ENCODE measurements at regions not wholly inside any gene's neighbourhood (a gene's known extent, or its start where the extent isn't known, plus 50 kb on each side); places are given as distances from the start of the nearest gene placed in this dataset.
"Not testable (repeated sequence)": the region's sequence is repeated elsewhere in the genome, so short reads cannot be mapped to it uniquely, and the experiment has no call there.

DNA sequence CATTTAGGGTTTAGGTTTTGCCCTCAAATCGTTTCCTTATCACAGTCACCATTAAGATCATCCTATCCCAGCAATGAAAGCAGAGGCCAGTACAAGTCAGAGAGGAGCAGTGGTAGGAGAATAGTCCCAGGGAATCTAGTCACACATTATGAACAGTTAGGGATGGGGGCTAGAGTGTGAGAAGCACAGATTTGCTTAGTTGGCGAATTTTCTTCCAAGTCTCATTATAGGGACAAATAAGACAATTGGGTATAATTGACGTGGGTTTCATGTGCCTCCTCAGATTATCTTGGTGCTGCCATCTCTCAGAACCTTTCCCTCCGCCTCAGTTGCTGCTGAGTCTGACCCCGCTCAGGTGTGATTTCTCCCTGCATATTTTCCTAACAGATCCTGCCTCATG, 407.1 kb downstream of the SQOR start:
- H3K27me3 ChIP-seq (replicated peaks; ENCODE audit: control insufficient read depth, insufficient read depth, low read length) = no peaks in the 10 kb centered on the region
- no peaks in the 10 kb centered on the region for H3K9me3 ChIP-seq (ENCODE audit: control insufficient read depth, low read length)
- H3K4me1 ChIP-seq (ENCODE audit: control insufficient read depth, insufficient read depth, low read length) = no peaks in the 10 kb centered on the region
- no peak overlapping the region for H3K4me3 ChIP-seq (ENCODE audit: low read length)
- H3K36me3 ChIP-seq (ENCODE audit: control insufficient read depth, insufficient read depth, low read length, severe bottlenecking) = no peaks in the 10 kb centered on the region
- H3K9ac ChIP-seq (ENCODE audit: low read length) = no peak overlapping the region
- no peak for DNase-seq (ENCODE audit: low read depth)

DNA sequence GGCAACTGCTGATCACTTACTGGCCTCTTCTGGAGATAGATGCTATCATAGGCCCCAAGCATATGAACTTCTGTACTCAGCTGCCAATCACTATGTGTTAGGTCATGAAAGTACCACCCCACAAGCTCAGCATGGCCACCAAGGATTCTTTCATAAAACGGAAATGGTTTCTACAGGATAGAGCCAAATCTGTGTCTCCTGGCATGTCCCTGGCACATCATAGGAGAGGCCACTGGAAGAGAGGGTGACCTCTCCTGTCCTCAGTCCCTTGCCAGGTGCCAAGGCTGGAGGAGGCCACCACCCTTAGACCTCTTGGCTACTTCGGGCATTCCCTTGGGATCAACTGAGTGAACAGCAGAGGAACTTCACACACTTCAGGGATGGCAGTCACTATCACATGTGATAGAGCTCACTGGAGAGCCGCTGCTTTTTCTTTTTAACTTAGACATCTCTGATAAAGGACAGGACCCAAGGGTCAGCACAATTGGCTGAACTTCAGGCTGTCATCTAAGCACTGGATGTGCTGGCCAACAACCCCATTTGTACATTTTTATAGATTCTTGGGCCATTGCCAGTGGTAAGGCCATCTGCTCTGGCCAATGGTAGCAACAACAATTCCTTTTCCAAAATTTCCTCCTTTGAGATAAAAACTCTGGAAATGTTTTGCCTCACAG, 425.2 kb downstream of the SQOR start:
- no peak overlapping the region for H3K9ac ChIP-seq (ENCODE audit: low read length)
- no peaks in the 10 kb centered on the region for H3K4me1 ChIP-seq (ENCODE audit: control insufficient read depth, insufficient read depth, low read length)
- no peaks in the 10 kb centered on the region for H3K36me3 ChIP-seq (ENCODE audit: control insufficient read depth, insufficient read depth, low read length, severe bottlenecking)
- no peak overlapping the region for H3K4me3 ChIP-seq (ENCODE audit: low read length)
- no peak for DNase-seq (ENCODE audit: low read depth)
- H3K9me3 ChIP-seq (ENCODE audit: control insufficient read depth, low read length) = no peaks in the 10 kb centered on the region
- no peaks in the 10 kb centered on the region for H3K27me3 ChIP-seq (replicated peaks; ENCODE audit: control insufficient read depth, insufficient read depth, low read length)

GRCh38 chr15:46061002-46061401, 426.2 kb downstream of the SQOR start:
- no peaks in the 10 kb centered on the region for H3K36me3 ChIP-seq (ENCODE audit: control insufficient read depth, insufficient read depth, low read length, severe bottlenecking)
- no peak overlapping the region for H3K9ac ChIP-seq (ENCODE audit: low read length)
- no peaks in the 10 kb centered on the region for H3K27me3 ChIP-seq (replicated peaks; ENCODE audit: control insufficient read depth, insufficient read depth, low read length)
- H3K9me3 ChIP-seq (ENCODE audit: control insufficient read depth, low read length) = no peaks in the 10 kb centered on the region
- H3K4me3 ChIP-seq (ENCODE audit: low read length) = no peak overlapping the region
- no peak for DNase-seq (ENCODE audit: low read depth)
- H3K4me1 ChIP-seq (ENCODE audit: control insufficient read depth, insufficient read depth, low read length) = no peaks in the 10 kb centered on the region

DNA sequence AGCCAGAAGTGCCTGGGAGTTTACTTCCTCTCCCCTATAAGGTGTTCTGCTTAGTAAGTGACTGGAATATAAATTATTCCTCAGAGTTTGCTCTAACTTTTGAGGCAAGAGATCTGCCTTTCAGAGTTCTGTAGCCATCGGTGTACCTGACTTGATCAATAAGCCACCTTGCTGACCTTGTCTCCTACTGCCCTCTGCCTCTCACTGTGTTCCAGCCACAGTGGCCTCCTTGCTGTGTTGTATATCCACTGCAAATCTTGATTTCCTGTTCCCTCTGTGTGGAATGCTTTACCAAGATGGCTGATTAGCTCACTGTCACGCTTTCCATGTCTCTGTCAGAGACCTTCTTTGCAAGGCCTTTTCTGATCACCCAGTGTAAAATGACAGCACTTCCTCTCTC, 442.4 kb downstream of the SQOR start:
- Histone ChIP-seq H3K9ac (ENCODE audit: low read length) (no peak overlapping the region), H3K36me3 (ENCODE audit: control insufficient read depth, insufficient read depth, low read length, severe bottlenecking) (no peaks in the 10 kb centered on the region), H3K27me3 (replicated peaks; ENCODE audit: control insufficient read depth, insufficient read depth, low read length) (no peaks in the 10 kb centered on the region), H3K4me1 (ENCODE audit: control insufficient read depth, insufficient read depth, low read length) (no peaks in the 10 kb centered on the region), H3K9me3 (ENCODE audit: control insufficient read depth, low read length) (no peaks in the 10 kb centered on the region), H3K4me3 (ENCODE audit: low read length) (no peak overlapping the region)
- DNase-seq (ENCODE audit: low read depth) = no peak

GRCh38 chr15:46079046-46079445, 444.2 kb downstream of the SQOR start:
- no peaks in the 10 kb centered on the region for H3K27me3 ChIP-seq (replicated peaks; ENCODE audit: control insufficient read depth, insufficient read depth, low read length)
- H3K9ac ChIP-seq (ENCODE audit: low read length) = no peak overlapping the region
- no peaks in the 10 kb centered on the region for H3K4me1 ChIP-seq (ENCODE audit: control insufficient read depth, insufficient read depth, low read length)
- no peak for DNase-seq (ENCODE audit: low read depth)
- H3K9me3 ChIP-seq (ENCODE audit: control insufficient read depth, low read length) = no peaks in the 10 kb centered on the region
- H3K4me3 ChIP-seq (ENCODE audit: low read length) = no peak overlapping the region
- H3K36me3 ChIP-seq (ENCODE audit: control insufficient read depth, insufficient read depth, low read length, severe bottlenecking) = no peaks in the 10 kb centered on the region

DNA sequence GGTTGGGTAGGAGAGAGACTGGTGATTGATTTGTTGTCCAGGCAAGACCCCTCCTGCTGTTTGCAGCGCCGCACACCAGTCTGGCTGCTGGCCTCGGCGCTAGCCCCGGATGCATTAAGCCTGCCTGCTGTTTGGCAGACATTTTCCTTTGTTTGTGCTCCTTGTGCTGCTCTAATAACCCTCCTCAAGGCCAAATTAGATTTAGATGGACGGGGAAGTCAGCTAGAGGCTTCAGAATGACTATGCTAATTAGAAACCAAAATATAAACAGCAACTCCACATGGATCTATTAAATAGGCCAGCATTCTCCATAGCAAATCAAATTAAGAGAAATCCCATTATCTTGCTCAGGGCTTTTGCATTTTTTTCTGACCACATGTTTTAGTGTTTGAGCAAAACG, 445.2 kb downstream of the SQOR start:
- H3K27me3 ChIP-seq (replicated peaks; ENCODE audit: control insufficient read depth, insufficient read depth, low read length) = no peaks in the 10 kb centered on the region
- H3K36me3 ChIP-seq (ENCODE audit: control insufficient read depth, insufficient read depth, low read length, severe bottlenecking) = no peaks in the 10 kb centered on the region
- H3K9ac ChIP-seq (ENCODE audit: low read length) = no peak overlapping the region
- H3K4me1 ChIP-seq (ENCODE audit: control insufficient read depth, insufficient read depth, low read length) = no peaks in the 10 kb centered on the region
- no peaks in the 10 kb centered on the region for H3K9me3 ChIP-seq (ENCODE audit: control insufficient read depth, low read length)
- H3K4me3 ChIP-seq (ENCODE audit: low read length) = no peak overlapping the region
- DNase-seq (ENCODE audit: low read depth) = no peak

- Histone ChIP-seq H3K27me3 (replicated peaks; ENCODE audit: control insufficient read depth, insufficient read depth, low read length) (no peaks in the 10 kb centered on the region), H3K9me3 (ENCODE audit: control insufficient read depth, low read length) (peaks cover 3% of the 10 kb centered on the region), H3K4me1 (ENCODE audit: control insufficient read depth, insufficient read depth, low read length) (no peaks in the 10 kb centered on the region), H3K9ac (ENCODE audit: low read length) (no peak overlapping the region), H3K4me3 (ENCODE audit: low read length) (no peak overlapping the region), H3K36me3 (ENCODE audit: control insufficient read depth, insufficient read depth, low read length, severe bottlenecking) (no peaks in the 10 kb centered on the region)
- no peak for DNase-seq (ENCODE audit: low read depth)
Measured at GRCh38 chr15:46088486-46089445, 453.9 kb downstream of the SQOR start.

DNA sequence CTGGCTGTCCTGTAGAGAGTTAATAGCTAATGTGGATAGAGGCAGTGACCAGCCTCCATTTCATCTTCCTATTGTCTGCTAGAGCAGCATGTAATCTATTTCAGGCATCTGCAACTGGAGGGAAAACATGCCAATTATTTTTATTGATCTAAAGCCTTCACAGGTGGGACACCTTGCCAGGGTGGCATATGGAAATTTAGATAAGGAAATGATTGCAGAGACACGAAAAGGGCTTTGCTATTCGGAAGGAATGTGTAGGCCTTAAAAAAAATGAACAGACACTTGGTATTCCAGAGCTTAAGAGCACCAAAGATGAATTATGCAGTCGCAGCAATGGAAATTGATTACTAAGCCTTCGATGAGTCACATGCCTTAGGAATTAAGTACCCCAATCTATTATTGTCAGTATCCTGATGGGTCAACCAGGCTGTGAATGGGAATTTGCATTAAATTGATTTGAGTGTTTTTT, 454.7 kb downstream of the SQOR start:
- Histone ChIP-seq H3K27me3 (replicated peaks; ENCODE audit: control insufficient read depth, insufficient read depth, low read length) (no peaks in the 10 kb centered on the region), H3K9ac (ENCODE audit: low read length) (no peak overlapping the region), H3K36me3 (ENCODE audit: control insufficient read depth, insufficient read depth, low read length, severe bottlenecking) (no peaks in the 10 kb centered on the region), H3K9me3 (ENCODE audit: control insufficient read depth, low read length) (peaks cover 3% of the 10 kb centered on the region), H3K4me1 (ENCODE audit: control insufficient read depth, insufficient read depth, low read length) (no peaks in the 10 kb centered on the region), H3K4me3 (ENCODE audit: low read length) (no peak overlapping the region)
- DNase-seq (ENCODE audit: low read depth) = no peak

- H3K27me3 ChIP-seq (replicated peaks; ENCODE audit: control insufficient read depth, insufficient read depth, low read length) = no peaks in the 10 kb centered on the region
- DNase-seq (ENCODE audit: low read depth) = peak; percentile 45
- no peaks in the 10 kb centered on the region for H3K36me3 ChIP-seq (ENCODE audit: control insufficient read depth, insufficient read depth, low read length, severe bottlenecking)
- no peaks in the 10 kb centered on the region for H3K4me1 ChIP-seq (ENCODE audit: control insufficient read depth, insufficient read depth, low read length)
- no peak overlapping the region for H3K9ac ChIP-seq (ENCODE audit: low read length)
- peaks cover 3% of the 10 kb centered on the region for H3K9me3 ChIP-seq (ENCODE audit: control insufficient read depth, low read length)
- H3K4me3 ChIP-seq (ENCODE audit: low read length) = no peak overlapping the region
Measured at GRCh38 chr15:46091860-46092450, 457.1 kb downstream of the SQOR start.

- H3K4me1 ChIP-seq (ENCODE audit: control insufficient read depth, insufficient read depth, low read length); H3K9me3 ChIP-seq (ENCODE audit: control insufficient read depth, low read length); H3K27me3 ChIP-seq (replicated peaks; ENCODE audit: control insufficient read depth, insufficient read depth, low read length); H3K36me3 ChIP-seq (ENCODE audit: control insufficient read depth, insufficient read depth, low read length, severe bottlenecking); H3K9ac ChIP-seq (ENCODE audit: low read length); H3K4me3 ChIP-seq (ENCODE audit: low read length); DNase-seq (ENCODE audit: low read depth): not testable (repeated sequence)
Measured at GRCh38 chr15:46098006-46098405, 463.2 kb downstream of the SQOR start.

GRCh38 chr15:46110755-46111154, 475.9 kb downstream of the SQOR start:
- no peaks in the 10 kb centered on the region for H3K4me1 ChIP-seq (ENCODE audit: control insufficient read depth, insufficient read depth, low read length)
- H3K9ac ChIP-seq (ENCODE audit: low read length) = no peak overlapping the region
- H3K9me3 ChIP-seq (ENCODE audit: control insufficient read depth, low read length) = peaks cover 3% of the 10 kb centered on the region
- no peak overlapping the region for H3K4me3 ChIP-seq (ENCODE audit: low read length)
- H3K27me3 ChIP-seq (replicated peaks; ENCODE audit: control insufficient read depth, insufficient read depth, low read length) = no peaks in the 10 kb centered on the region
- no peak for DNase-seq (ENCODE audit: low read depth)
- no peaks in the 10 kb centered on the region for H3K36me3 ChIP-seq (ENCODE audit: control insufficient read depth, insufficient read depth, low read length, severe bottlenecking)

All from adipocyte (in vitro differentiated cells).